22Rv1 (cell line): ENCODE measurements at regions not wholly inside any gene's neighbourhood (a gene's known extent, or its start where the extent isn't known, plus 50 kb on each side); places are given as distances from the start of the nearest gene placed in this dataset.

Source experiments
- ZFX ChIP-seq: fragments of 450-650 bp; IDR thresholded peaks from 2 replicates; pipeline ENCODE4 v1.6.1; 2017; ENCODE audit warnings: antibody characterized with exemption, borderline replicate concordance
- TF ChIP-seq, protein P1 (sequence below): fragments of 450-650 bp; IDR thresholded peaks from 2 replicates; pipeline ENCODE4 v1.5.1; 2017; ENCODE audit warnings: mild to moderate bottlenecking

DNA sequence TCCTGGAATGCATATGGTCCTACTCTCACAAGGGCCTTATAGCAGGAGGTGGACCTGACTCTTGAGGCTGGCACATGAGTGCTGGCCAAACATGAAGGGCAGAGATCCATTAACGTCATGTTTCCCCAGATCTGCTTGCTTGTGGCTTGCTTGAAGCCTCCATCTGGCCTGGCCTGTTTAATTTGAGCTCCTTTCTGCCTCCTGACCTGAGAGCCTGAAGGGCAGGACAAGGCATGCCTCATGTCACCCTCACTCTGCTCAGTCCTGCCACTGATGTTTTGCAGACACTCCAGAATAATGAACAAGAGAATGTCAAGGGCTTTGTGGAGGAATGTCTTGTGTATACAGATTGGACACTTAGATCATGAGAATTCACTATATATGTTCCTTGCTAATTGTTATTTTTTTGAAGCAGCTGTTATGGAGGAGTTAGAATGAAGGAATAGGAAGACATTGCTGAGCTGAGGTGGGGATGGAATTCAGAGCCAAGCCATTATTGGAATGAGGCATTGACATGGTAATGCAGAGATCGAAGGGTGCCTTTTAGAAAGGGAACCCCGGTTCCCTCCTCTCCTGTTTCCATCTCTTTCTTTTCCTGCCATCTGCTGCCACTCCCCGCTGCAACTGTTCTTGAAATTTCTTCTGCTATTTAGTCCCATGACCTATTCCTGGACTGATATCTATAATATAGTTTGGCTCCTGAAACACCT lies 457.0 kb upstream of the PROX1 start:
- TF ChIP-seq, protein P1, sequence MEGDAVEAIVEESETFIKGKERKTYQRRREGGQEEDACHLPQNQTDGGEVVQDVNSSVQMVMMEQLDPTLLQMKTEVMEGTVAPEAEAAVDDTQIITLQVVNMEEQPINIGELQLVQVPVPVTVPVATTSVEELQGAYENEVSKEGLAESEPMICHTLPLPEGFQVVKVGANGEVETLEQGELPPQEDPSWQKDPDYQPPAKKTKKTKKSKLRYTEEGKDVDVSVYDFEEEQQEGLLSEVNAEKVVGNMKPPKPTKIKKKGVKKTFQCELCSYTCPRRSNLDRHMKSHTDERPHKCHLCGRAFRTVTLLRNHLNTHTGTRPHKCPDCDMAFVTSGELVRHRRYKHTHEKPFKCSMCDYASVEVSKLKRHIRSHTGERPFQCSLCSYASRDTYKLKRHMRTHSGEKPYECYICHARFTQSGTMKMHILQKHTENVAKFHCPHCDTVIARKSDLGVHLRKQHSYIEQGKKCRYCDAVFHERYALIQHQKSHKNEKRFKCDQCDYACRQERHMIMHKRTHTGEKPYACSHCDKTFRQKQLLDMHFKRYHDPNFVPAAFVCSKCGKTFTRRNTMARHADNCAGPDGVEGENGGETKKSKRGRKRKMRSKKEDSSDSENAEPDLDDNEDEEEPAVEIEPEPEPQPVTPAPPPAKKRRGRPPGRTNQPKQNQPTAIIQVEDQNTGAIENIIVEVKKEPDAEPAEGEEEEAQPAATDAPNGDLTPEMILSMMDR = no peak
- no peak for TF ChIP-seq ZFX
